ENCODE measurements at regions not wholly inside any gene's neighbourhood (a gene's known extent, or its start where the extent isn't known, plus 50 kb on each side); places are given as distances from the start of the nearest gene placed in this dataset.

- TF ChIP-seq CTCF (IDR thresholded peaks at IDR 0.05), result no peak
These were observed 211.1 kb upstream of the FAM78B start for GRCh38 chr1:166377896-166378295.

DNA sequence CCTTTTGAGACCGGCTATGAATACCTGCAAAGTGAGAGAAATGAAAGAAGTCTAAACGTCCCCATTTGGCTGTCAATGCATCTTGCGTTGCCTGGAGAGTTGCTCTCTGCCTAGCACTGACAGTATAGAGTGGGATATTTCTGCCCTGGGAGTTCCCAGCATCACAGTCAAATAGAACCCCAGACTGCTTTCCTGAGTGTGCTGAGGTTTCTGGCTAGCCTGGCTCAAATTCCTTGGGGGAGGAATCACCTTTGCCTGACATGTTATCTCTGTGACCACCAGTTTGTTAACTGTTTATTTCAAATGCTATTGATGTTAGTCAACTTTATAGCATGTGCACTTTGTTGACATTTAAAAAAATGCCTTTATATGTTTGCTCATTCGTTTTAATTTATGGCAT is 212.0 kb upstream of the FAM78B start:
- TF ChIP-seq CTCF (IDR thresholded peaks at IDR 0.05), result no peak

GRCh38 chr1:166379447-166379846 is 212.6 kb upstream of the FAM78B start:
- TF ChIP-seq CTCF (IDR thresholded peaks at IDR 0.05), result no peak

GRCh38 chr1:166383137-166383536 is 216.3 kb upstream of the FAM78B start:
- TF ChIP-seq CTCF (IDR thresholded peaks at IDR 0.05), result no peak

DNA sequence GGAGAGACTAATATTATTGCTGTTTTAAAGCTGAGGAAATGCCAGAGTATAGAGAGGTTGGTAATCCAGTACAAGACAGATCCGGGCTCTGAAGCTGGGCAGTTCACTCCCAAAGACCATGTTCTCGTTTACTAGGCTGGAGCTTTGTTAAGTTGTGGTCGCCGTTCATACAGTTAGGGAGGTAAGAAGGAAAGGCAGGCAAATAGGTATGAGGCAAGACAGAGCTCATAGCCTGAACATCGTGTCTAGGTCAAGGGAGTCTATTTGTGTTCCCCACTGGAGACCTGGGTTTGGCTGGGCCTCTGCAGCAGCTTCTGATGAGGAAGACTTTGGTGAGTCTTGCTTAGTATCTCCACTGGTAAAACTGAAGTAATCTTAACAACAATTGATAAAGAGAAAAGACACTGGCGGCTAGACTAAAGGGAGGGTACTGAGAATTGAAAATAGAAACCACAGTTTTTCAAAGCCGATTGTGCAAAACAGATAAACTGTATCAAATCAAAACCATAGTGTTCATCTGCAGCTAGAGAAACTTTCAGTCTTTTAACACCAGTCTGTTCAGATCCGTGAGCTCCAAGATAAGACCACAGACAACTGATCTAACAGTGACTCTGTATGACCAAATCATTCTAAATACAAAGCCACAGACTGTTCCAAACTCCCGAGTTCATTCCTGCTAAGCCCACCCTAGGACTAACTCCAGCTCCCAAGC is 217.0 kb upstream of the FAM78B start:
- TF ChIP-seq CTCF (IDR thresholded peaks at IDR 0.05), result no peak

DNA sequence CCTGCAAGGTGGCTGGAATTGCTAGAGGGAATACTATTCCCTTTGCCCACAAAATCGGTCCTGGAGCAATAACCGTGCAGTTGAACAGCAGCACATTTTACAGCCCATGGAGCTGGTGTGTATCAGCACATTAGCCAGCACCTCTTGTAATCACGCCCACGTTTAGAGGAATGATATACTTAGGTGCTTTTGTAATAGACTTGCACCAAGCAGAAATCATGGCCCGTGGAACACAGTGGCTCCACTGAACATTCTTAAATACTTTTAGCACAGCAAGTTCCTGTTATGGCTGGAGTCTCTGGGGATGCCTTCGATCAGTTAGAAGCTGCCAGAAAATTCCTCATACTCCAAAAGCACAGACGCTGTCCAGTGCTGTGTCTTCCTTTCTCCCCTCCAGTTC is 218.1 kb upstream of the FAM78B start:
- TF ChIP-seq CTCF (IDR thresholded peaks at IDR 0.05), result no peak

DNA sequence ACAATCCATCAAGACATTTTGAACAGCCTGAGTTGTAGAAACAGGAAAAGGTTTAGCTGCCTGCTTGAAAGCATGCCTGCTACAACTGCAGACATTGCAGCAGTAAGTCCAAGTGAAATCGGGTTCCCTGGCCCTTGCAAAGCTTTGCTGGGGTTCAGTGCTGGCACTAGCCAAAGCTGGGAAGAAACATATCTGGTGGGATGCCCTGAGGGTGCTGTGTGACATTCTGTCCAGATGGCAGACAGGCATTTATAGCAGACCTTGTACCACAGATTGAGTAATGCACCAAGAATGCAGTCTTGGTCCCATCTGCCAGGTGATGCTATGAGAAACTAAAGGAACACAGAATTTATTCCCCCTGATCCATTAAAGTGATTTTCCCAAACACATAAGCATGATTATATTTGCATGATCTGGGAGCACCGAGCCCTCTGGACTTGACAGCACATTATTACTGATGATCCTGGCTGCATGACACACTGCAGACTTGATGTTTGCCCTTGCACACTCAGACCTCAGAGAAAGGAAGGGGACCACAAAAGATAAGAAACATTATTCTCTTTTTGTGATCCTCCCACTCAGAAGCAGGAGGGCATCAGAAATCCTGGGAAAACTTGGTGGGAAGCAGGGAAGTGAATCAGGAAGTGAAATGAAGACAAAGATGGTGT is 223.7 kb upstream of the FAM78B start:
- no peak for TF ChIP-seq CTCF (IDR thresholded peaks at IDR 0.05)

All from LNCAP (cell line).